ENCODE measurements at regions not wholly inside any gene's neighbourhood (a gene's known extent, or its start where the extent isn't known, plus 50 kb on each side); places are given as distances from the start of the nearest gene placed in this dataset.
"Not testable (repeated sequence)": the region's sequence is repeated elsewhere in the genome, so short reads cannot be mapped to it uniquely, and the experiment has no call there.

- not testable (repeated sequence) for TF ChIP-seq EZH2 (IDR thresholded peaks at IDR 0.05; ENCODE audit: borderline replicate concordance, insufficient read depth, low read length, poor library complexity, severe bottlenecking); CTCF (IDR thresholded peaks at IDR 0.05; ENCODE audit: poor library complexity, severe bottlenecking); EP300 (conservative IDR thresholded peaks at IDR 0.05; ENCODE audit: poor library complexity, severe bottlenecking); REST (IDR thresholded peaks at IDR 0.05; ENCODE audit: borderline replicate concordance); POLR2AphosphoS5 (IDR thresholded peaks at IDR 0.05); SMC3 (conservative IDR thresholded peaks at IDR 0.05; ENCODE audit: poor library complexity); RAD21 (conservative IDR thresholded peaks at IDR 0.05); TAF1 (IDR thresholded peaks at IDR 0.05; ENCODE audit: low read depth); MXI1 (conservative IDR thresholded peaks at IDR 0.05; ENCODE audit: poor library complexity, severe bottlenecking)
These were observed 145.8 kb upstream of the FANCL start for GRCh38 chr2:58386904-58387303.
